ENCODE measurements at regions not wholly inside any gene's neighbourhood (a gene's known extent, or its start where the extent isn't known, plus 50 kb on each side); places are given as distances from the start of the nearest gene placed in this dataset.

DNA sequence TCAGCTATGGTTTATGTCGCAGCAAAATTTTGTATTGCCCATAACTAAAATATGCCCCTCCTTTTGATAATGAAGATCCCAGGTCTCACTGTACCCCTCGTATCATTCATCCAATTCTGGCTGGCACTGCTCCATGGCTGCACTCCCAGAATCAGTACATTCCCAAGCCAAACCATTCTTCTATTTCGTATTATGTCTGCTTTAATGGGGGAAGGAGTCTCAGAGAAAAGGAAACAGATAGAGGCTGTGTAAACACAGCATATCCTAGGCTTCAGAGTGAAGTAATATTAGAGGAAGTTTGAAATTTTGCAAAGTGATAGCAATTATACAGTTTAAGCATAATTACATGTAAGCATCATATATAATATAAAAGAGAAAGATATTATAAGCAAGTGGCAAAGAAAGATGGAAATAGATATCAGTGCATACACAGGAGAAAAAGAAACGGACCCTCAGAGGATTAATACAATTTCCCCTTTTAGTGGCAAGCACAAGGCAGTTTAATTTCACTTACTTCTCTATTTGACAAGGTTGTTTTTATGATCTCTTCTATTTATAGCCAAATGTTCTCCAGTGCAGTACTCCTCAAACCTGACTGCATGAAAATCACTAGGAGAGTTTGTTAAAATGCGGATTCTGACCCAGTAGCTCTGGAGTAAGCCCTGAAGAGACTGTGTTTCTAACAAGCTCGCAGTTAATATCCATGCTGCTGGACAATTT lies 56.5 kb upstream of the TENT5A start:
- H3K27me3 ChIP-seq: no peaks in the 10 kb centered on the region
- intact Hi-C loops (cut with DNase I; ENCODE audit: low total_unique reads): no loop called here
- TF ChIP-seq POLR2A (IDR thresholded peaks at IDR 0.05): no peak
- TF ChIP-seq, protein P1, sequence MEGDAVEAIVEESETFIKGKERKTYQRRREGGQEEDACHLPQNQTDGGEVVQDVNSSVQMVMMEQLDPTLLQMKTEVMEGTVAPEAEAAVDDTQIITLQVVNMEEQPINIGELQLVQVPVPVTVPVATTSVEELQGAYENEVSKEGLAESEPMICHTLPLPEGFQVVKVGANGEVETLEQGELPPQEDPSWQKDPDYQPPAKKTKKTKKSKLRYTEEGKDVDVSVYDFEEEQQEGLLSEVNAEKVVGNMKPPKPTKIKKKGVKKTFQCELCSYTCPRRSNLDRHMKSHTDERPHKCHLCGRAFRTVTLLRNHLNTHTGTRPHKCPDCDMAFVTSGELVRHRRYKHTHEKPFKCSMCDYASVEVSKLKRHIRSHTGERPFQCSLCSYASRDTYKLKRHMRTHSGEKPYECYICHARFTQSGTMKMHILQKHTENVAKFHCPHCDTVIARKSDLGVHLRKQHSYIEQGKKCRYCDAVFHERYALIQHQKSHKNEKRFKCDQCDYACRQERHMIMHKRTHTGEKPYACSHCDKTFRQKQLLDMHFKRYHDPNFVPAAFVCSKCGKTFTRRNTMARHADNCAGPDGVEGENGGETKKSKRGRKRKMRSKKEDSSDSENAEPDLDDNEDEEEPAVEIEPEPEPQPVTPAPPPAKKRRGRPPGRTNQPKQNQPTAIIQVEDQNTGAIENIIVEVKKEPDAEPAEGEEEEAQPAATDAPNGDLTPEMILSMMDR (IDR thresholded peaks at IDR 0.05): no peak
- H3K4me1 ChIP-seq: peaks cover 4% of the 10 kb centered on the region
- peak overlapping the region in 1 of 2 donors; percentile 8 for H3K27ac ChIP-seq
- H3K36me3 ChIP-seq (ENCODE audit: low read depth, missing control alignments): no peaks in the 10 kb centered on the region
- no peak for DNase-seq
- no peaks in the 10 kb centered on the region for H3K9me3 ChIP-seq
- no peak overlapping the region for H3K4me3 ChIP-seq
- WGBS, 2 donors: 34 to 37% methylated on average over 6 of the region's 6 CpGs

DNA sequence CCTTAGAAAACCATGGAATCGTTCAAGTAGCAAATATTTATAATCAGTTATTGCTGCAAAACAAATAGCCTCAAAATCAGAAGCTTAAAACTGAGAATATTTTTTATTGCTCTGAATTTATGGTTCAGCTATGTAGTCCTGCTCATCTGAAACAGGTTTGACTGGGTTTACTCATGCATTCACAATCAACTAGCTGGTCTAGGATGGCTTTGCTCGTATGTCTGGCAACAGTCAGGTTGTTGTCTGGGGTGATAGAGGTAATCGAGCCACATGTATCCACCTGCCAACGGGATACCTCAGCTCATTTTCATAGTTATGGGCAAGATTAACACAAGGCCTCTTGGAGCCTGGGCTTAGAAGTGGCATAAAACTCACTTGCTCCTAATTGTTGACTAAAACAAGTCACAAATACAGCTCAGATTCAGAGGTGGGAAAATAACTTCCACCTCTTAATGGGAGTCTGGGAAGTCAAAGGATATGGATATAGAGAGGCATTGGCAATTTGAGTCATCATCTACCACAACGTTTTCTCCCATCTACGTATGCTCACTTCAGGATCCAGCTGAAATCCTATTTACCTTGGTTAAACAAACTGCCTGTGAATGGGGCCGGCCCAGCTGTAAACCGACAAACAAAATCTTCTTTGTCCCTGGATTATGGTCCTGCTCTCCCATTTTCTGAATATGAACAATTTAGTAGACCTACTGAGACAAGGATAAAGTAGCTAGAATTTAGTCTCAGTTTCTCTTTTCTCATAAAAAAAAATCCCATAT lies 54.5 kb upstream of the TENT5A start:
- no peak for DNase-seq
- intact Hi-C loops (cut with DNase I; ENCODE audit: low total_unique reads): no loop called here
- Histone ChIP-seq H3K36me3 (ENCODE audit: low read depth, missing control alignments) (no peaks in the 10 kb centered on the region), H3K27me3 (no peaks in the 10 kb centered on the region), H3K4me1 (peaks cover 4% of the 10 kb centered on the region), H3K9me3 (no peaks in the 10 kb centered on the region), H3K4me3 (no peak overlapping the region), H3K27ac (no peak overlapping the region)
- TF ChIP-seq, protein P1 (IDR thresholded peaks at IDR 0.05): no peak
- 93% methylated on average over 8 of the region's 8 CpGs for WGBS, 2 donors

DNA sequence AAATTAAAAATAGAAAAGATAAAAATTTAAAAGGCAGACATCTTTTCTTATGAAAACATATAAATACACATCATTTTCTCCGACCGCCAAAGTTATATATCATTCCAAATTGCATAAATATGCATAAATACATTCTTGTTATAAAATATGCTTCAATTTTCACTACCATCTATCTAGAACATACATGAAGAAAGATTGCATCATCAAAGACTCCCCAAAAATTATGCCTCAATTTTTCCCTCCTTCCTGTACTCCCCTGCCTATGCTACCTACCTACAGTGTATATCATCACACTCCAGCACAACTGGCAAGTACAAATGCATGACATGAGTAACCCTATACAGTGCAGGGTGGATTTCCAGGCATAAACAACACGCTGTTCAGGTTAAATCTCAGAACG lies 49.9 kb upstream of the TENT5A start:
- no peak for DNase-seq
- intact Hi-C loops (cut with DNase I; ENCODE audit: low total_unique reads): no loop called here
- Histone ChIP-seq H3K9me3 (no peaks in the 10 kb centered on the region), H3K27me3 (no peaks in the 10 kb centered on the region), H3K4me3 (no peak overlapping the region), H3K36me3 (ENCODE audit: low read depth, missing control alignments) (no peaks in the 10 kb centered on the region), H3K4me1 (no peaks in the 10 kb centered on the region), H3K27ac (no peak overlapping the region)
- 78 to 83% methylated on average over 4 of the region's 4 CpGs for WGBS, 2 donors
- TF ChIP-seq, protein P1 (IDR thresholded peaks at IDR 0.05): no peak

Small RNAs in the stretch of these regions (small RNA-seq; reads per million reads assigned to genes)
- 0 reads per million in 2 donors for gene AL360157.1
